GM18870 (cell line): ENCODE measurements at regions not wholly inside any gene's neighbourhood (a gene's known extent, or its start where the extent isn't known, plus 50 kb on each side); places are given as distances from the start of the nearest gene placed in this dataset.
"Not testable (repeated sequence)": the region's sequence is repeated elsewhere in the genome, so short reads cannot be mapped to it uniquely, and the experiment has no call there.

Experiments
- ATAC-seq: cut with Tn5 transposase; IDR thresholded peaks from one replicate; pipeline ENCODE4 v1.9.1; 2021; ENCODE audit warnings: moderate library complexity; ENCODE audit not compliant: unreplicated experiment

- ATAC-seq = no peak
These were observed 118.2 kb upstream of the SLC5A12 start for GRCh38 chr11:26839911-26840698.

DNA sequence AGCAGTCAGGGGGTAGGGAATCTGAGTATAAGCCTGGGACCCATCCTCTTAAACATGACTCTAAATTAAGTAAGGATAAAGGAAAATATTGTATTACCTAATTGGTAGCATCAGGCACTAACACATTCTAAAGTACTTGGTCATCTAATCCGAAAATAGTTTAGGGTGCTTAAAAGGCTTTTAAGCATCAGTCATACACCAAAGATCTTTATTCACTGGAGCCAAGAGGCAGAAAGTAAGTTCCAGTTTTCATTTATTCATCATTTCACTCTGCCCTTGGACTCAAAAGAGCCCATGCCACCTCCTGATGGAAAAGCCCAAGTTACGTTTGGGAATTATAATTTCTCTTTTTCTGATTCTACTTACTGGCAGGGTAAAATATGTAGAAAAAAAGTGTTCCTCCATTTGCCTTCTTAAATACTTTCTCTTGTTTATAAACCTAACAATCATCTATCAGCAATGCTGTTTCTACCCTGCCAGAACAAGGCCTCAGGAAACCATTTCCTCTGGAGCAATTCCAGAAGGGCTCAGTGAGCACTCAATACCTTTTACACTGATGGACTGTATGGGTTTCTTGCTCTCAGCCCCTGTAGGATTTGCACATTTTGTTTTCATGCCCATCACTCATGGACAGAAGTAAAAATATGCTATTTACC is 120.1 kb upstream of the SLC5A12 start:
- no peak for ATAC-seq

DNA sequence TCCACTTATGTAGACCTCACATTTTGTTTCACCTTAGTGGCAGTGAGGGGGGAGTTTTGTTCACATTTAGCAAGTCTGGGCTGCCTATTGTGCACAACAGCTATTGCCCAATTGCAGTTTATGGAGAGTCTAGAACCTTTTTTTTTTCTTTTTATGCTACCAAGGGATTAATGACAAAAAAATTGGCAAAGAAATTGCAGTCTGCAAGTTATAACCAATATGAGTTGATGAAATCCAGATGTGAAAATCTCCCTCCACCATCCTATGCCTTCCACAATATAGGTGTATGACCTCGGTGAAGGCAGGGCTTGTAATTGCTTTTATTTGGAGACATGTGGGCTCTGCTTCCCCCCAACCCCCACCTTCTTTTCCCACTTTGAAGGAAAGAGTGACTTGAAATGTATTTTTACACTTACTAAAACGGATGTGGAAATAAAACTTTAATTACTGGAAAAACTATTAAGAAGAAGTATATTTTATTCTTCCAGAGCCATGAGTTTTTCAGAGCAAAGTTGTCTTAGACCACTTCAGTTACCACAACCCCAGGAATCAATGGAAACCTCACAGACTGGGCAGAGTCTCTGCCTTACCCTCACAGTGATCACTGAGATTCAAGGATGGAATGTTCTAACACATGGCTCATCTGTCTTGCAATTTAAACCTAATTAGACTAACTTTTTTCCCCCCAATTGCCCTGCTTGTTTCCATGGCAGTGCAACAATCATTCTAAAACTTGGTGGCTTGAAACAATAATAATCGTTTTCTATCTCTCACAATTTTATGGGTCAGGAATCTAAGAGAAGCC is 120.8 kb upstream of the SLC5A12 start:
- ATAC-seq = no peak

- no peak for ATAC-seq
These were observed 121.7 kb upstream of the SLC5A12 start for GRCh38 chr11:26843539-26843938.

DNA sequence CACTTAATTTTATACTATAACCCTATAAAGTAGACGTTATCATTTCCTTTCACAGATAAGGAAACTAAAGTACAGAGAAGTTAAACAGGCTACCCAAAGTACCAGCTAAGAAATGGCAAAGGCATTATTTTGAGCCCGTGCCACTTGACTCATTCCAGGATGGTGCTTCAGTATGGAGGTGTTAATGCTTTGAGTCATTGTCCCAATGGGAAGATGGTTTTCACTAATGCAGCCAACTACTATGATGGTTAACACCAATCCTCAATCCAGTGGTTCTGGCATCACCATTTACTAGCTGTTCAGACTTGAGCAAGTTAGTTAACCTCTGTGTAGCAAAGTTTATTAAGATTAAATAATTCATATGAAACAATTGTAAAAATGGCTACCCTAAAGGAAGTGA is 123.1 kb upstream of the SLC5A12 start:
- no peak for ATAC-seq

GRCh38 chr11:26846227-26846626 is 124.4 kb upstream of the SLC5A12 start:
- no peak for ATAC-seq

GRCh38 chr11:26847459-26847858 is 125.6 kb upstream of the SLC5A12 start:
- no peak for ATAC-seq

DNA sequence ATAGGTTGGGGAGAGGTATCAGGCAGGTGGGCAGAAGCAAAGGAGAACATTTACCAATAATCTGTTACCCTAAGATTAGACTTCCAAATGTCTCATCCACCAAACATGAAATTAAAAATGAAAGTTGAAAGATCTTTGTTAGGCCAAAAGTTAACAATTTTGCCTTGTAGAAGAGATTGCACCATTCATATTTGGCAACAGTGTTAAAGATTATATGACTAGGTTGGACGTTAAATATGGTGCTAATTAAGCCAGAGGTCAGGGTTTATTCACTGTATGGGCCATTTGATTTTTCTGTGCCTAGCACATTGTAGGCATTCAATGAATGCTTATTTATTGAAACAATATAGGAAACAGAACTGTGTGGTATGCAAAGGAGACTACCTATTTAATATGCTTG is 126.1 kb upstream of the SLC5A12 start:
- ATAC-seq = no peak

DNA sequence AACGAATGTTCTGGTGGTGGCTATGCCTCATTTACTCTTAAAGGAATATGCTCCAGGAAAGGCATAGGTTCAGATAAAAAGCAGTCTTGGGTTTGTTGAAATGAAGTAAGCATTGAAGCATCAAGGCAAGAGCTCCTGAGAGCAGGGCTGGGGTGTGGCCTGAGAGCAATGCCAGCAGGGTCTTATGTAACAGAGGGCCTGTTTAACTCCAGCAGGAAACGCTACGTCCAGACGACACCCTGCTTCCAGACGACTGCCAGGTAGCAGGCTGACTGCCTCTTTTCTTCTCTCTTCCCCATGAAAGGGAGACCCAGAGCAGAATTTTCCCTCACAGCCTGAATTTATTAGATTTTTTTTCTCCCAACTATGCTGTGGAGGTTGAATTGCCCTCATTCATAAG is 127.2 kb upstream of the SLC5A12 start:
- ATAC-seq = no peak

GRCh38 chr11:26851291-26851690 is 129.4 kb upstream of the SLC5A12 start:
- ATAC-seq = no peak

DNA sequence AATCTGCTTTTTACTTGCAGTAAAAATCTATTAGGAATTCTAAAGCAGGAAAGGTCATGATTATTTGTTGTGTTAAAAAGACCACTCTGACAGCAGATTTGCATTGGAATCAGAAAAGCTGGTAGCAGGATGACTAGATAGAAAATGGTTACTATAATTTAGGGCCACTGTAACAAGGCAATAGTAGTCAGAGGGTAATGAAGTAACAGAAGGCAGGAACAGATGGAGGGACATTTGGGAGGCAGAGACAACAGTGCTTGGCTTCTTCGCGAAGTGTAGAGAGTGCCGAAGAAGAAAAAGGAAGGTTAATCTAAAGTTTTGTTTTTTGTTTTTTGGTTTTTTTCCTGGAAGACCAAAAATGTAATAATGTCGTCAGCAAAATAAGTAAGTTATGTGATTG is 129.8 kb upstream of the SLC5A12 start:
- no peak for ATAC-seq

DNA sequence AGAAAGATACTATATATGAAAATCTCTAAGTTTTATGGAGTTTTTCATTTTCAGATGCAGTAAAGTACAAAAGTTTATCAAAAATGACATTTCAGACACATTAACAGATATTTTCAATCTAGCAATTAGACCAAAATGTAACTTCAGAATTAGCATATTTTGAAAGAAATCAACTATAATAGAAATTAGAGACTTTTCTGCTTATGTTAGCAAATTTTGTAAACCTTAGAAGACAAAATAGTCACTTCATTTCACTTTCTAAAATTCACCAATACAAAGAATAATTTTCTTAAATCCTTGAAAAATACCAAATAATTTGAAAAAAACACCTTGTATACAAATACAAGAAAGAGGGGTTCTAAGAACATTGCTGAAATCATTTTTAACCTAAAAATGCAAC is 135.8 kb upstream of the FIBIN start:
- ATAC-seq = no peak

- no peak for ATAC-seq
These were observed 134.5 kb upstream of the FIBIN start for GRCh38 chr11:26859416-26859815.

GRCh38 chr11:26860091-26860780 is 133.7 kb upstream of the FIBIN start:
- no peak for ATAC-seq

- no peak for ATAC-seq
These were observed 133.0 kb upstream of the FIBIN start for GRCh38 chr11:26860895-26861294.

GRCh38 chr11:26862801-26863200 is 131.1 kb upstream of the FIBIN start:
- no peak for ATAC-seq

GRCh38 chr11:26865703-26866102 is 128.2 kb upstream of the FIBIN start:
- no peak for ATAC-seq

GRCh38 chr11:26867286-26867685 is 126.6 kb upstream of the FIBIN start:
- ATAC-seq = no peak

- no peak for ATAC-seq
These were observed 114.8 kb upstream of the FIBIN start for GRCh38 chr11:26878959-26879581.

DNA sequence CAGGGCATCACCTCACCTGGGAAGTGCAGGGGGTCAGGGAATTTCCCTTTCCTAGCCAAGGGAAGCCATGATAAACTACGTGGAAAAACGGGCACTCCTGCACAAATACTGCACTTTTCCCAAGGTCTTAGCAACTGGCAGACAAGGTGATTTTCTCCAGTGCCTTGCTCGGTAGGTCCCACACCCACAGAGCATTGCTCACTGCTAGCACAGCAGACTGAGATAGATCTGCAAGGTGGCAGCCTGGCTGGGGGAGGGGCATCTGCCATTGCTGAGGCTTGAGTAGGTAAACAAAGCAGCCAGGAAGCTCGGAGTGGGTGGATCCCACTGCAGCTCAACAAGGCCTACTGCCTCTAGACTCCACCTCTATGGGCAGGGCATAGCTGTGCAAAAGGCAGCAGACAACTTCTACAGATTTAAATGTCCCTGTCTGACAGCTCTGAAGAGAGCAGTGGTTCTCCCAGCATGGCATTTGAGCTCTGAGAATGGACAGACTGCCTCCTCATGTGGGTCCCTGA is 111.5 kb upstream of the FIBIN start:
- not testable (repeated sequence) for ATAC-seq

- ATAC-seq = peak; percentile 61
These were observed 102.4 kb upstream of the FIBIN start for GRCh38 chr11:26891501-26891900.
